Panc1 (cell line): ENCODE measurements at regions not wholly inside any gene's neighbourhood (a gene's known extent, or its start where the extent isn't known, plus 50 kb on each side); places are given as distances from the start of the nearest gene placed in this dataset.

Source experiments
- ATAC-seq: fragments of 200-7000 bp; cut with Tn5 transposase; 2 replicates; pipeline ENCODE4 v1.9.1; 2020; ENCODE audit warnings: mild to moderate bottlenecking, moderate library complexity
- BruUV-seq: library from RNA; stranded (reverse); fragments of 400-500 nt; replicated peaks from 2 replicates; lab custom pipeline; 2021; lab: Mats Ljungman, UMichigan
- CTCF ChIA-PET: fragments of 300-600 bp; sonication (Branson Sonifier 250); formaldehyde crosslinking; loops from one replicate; lab custom pipeline; 2022; ENCODE audit warnings: antibody characterized with exemption; lab: Charles Lee
- POLR2A ChIA-PET: fragments of 300-600 bp; sonication (Branson Sonifier 250); formaldehyde crosslinking; loops from one replicate; lab custom pipeline; 2022; ENCODE audit warnings: antibody characterized with exemption; lab: Charles Lee
- DNase-seq: peaks from one replicate; pipeline ENCODE4 v3.0.0-alpha.2; 2010; ENCODE audit warnings: low read depth, low spot score
- H3K27ac ChIP-seq: 2 replicates; pipeline ENCODE4 v1.5.1; 2011; ENCODE audit warnings: mild to moderate bottlenecking, low read length, inconsistent platforms
- H3K27me3 ChIP-seq: fragments of 200-500 bp; sonication (Bioruptor generic); 2 replicates; pipeline ENCODE4 v1.6.0; 2014; ENCODE audit warnings: low read length, inconsistent platforms; ENCODE audit not compliant: control insufficient read depth, insufficient read depth
- H3K36me3 ChIP-seq: fragments of 200-500 bp; sonication (Bioruptor generic); 2 replicates; pipeline ENCODE4 v1.5.1; 2014; ENCODE audit warnings: inconsistent platforms, mild to moderate bottlenecking, low read length, moderate library complexity; ENCODE audit not compliant: control insufficient read depth, insufficient read depth
- H3K4me1 ChIP-seq: 2 replicates; pipeline ENCODE4 v1.5.1; 2011; ENCODE audit warnings: inconsistent platforms, mild to moderate bottlenecking, low read length, moderate library complexity; ENCODE audit not compliant: control insufficient read depth, insufficient read depth
- H3K4me3 ChIP-seq, 2 experiments: 2 replicates each; pipeline ENCODE4 v1.5.1; 2011 to 2012; ENCODE audit warnings: low read depth in 2 of 2, low read length in 2 of 2, mild to moderate bottlenecking in 2 of 2, inconsistent platforms in 1 of 2, moderate library complexity in 1 of 2
- H3K9me3 ChIP-seq: fragments of 200-500 bp; sonication (Bioruptor generic); 2 replicates; pipeline ENCODE4 v1.5.1; 2014; ENCODE audit warnings: low read depth, mild to moderate bottlenecking, inconsistent platforms, low read length, moderate library complexity; ENCODE audit not compliant: control insufficient read depth, insufficient read depth
- POLR2AphosphoS5 ChIP-seq: IDR thresholded peaks from 2 replicates; pipeline ENCODE4 v1.6.1; 2012; ENCODE audit warnings: mild to moderate bottlenecking, low read depth, low read length, moderate library complexity
- REST ChIP-seq, 2 experiments: IDR thresholded peaks; 2 replicates each; pipeline ENCODE4 v1.6.1; 2011 to 2012; ENCODE audit warnings: low read depth in 2 of 2, control low read depth in 1 of 2, low read length in 1 of 2, mild to moderate bottlenecking in 1 of 2, moderate library complexity in 1 of 2; ENCODE audit not compliant: insufficient read depth in 1 of 2
- SIN3A ChIP-seq: IDR thresholded peaks from 2 replicates; pipeline ENCODE4 v1.6.1; 2012; ENCODE audit warnings: low read depth, mild to moderate bottlenecking, low read length, moderate library complexity, borderline replicate concordance; ENCODE audit not compliant: insufficient read depth
- TCF7L2 ChIP-seq: IDR thresholded peaks from 2 replicates; pipeline ENCODE4 v1.6.1; 2011; ENCODE audit warnings: mild to moderate bottlenecking, low read depth, low read length, inconsistent platforms
- in situ Hi-C: cut with HindIII; loops from 2 replicates; pipeline ENCODE4 v1.10.0; 2016; ENCODE audit warnings: low sequenced_read_pairs, low pct_unique_long_range_greater_than_20kb
- intact Hi-C: fragments of 100-400 bp; cut with micrococcal nuclease; formaldehyde crosslinking; loops from one replicate; pipeline ENCODE4 v1.10.0; 2022; ENCODE audit not compliant: unreplicated experiment
- TF ChIP-seq, protein P1 (sequence below): fragments of 450-650 bp; IDR thresholded peaks from 2 replicates; pipeline ENCODE4 v1.5.1; 2017; ENCODE audit warnings: mild to moderate bottlenecking

DNA sequence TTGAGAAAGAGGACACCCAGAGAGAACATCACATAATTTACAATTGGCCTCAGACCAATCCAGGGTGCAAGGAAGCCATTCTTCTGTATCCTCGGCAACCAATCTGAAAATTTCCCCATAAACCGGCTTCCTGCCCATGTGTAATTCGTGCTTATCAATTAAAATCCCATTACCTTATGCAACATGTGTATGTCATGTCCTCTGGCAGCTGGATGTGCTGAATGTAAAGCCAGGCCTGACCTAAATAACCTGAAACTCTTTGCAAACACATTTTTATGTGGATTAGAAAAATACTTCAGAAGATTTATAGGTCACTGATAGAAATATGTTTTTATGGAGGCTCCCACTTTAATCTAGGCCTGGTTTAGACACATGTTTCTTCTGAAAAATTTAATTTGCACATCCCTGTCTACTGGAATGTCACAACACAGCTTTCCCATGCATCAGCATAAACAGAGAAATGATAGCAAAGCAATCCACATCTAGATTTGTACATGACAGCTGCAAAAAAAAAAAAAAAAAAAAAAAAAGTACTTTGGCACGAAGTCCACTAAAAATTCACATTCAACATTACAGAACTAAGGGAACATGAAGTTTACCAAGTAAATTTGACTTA, 69.4 kb upstream of the SAMSN1 start:
- Histone ChIP-seq H3K4me3 (no peak overlapping the region), H3K9me3 (no peaks in the 10 kb centered on the region), H3K27me3 (no peaks in the 10 kb centered on the region), H3K4me1 (no peaks in the 10 kb centered on the region), H3K36me3 (no peaks in the 10 kb centered on the region), H3K27ac (no peak overlapping the region)
- no peak for TF ChIP-seq TCF7L2
- TF ChIP-seq REST (IDR thresholded peaks at IDR 0.05; ENCODE audit: insufficient read depth in 1 of 2, low read depth in 2 of 2, low read length in 1 of 2) = no peak
- no peak for TF ChIP-seq SIN3A
- TF ChIP-seq POLR2AphosphoS5 = no peak
- TF ChIP-seq, protein P1, sequence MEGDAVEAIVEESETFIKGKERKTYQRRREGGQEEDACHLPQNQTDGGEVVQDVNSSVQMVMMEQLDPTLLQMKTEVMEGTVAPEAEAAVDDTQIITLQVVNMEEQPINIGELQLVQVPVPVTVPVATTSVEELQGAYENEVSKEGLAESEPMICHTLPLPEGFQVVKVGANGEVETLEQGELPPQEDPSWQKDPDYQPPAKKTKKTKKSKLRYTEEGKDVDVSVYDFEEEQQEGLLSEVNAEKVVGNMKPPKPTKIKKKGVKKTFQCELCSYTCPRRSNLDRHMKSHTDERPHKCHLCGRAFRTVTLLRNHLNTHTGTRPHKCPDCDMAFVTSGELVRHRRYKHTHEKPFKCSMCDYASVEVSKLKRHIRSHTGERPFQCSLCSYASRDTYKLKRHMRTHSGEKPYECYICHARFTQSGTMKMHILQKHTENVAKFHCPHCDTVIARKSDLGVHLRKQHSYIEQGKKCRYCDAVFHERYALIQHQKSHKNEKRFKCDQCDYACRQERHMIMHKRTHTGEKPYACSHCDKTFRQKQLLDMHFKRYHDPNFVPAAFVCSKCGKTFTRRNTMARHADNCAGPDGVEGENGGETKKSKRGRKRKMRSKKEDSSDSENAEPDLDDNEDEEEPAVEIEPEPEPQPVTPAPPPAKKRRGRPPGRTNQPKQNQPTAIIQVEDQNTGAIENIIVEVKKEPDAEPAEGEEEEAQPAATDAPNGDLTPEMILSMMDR = no peak
- ATAC-seq = no peak
- DNase-seq = no peak
- BruUV-seq = no TSS peak
- in situ Hi-C loops (no loop called here), intact Hi-C loops (no loop called here)
- ChIA-PET POLR2A (no interaction called here), CTCF (no interaction called here)

- Histone ChIP-seq H3K9me3 (no peaks in the 10 kb centered on the region), H3K4me1 (no peaks in the 10 kb centered on the region), H3K27ac (no peak overlapping the region), H3K4me3 (no peak overlapping the region), H3K36me3 (no peaks in the 10 kb centered on the region), H3K27me3 (no peaks in the 10 kb centered on the region)
- ChIA-PET POLR2A (no interaction called here), CTCF (no interaction called here)
- no peak for ATAC-seq
- BruUV-seq = no TSS peak
- TF ChIP-seq SIN3A = no peak
- no peak for TF ChIP-seq TCF7L2
- TF ChIP-seq, protein P1 = no peak
- no peak for TF ChIP-seq REST (IDR thresholded peaks at IDR 0.05; ENCODE audit: insufficient read depth in 1 of 2, low read depth in 2 of 2, low read length in 1 of 2)
- TF ChIP-seq POLR2AphosphoS5 = no peak
- DNase-seq = no peak
- intact Hi-C loops = no loop called here
- in situ Hi-C loops = no loop called here
These were observed 68.2 kb upstream of the SAMSN1 start for GRCh38 chr21:14614287-14614686.
